Keratinocyte (primary cell): ENCODE measurements at regions not wholly inside any gene's neighbourhood (a gene's known extent, or its start where the extent isn't known, plus 50 kb on each side); places are given as distances from the start of the nearest gene placed in this dataset.

Source experiments
- DNase-seq: peaks from one replicate; pipeline ENCODE4 v3.0.0-alpha.2; 2011; ENCODE audit warnings: low read depth, missing footprints, low spot score
- FAIRE-seq: peaks from 2 replicates; lab custom pipeline; 2011; peaks lifted over from hg19 to GRCh38; lab: Jason Lieb, UNC
- H2AFZ ChIP-seq: 2 replicates; pipeline ENCODE4 v1.6.0; 2012; ENCODE audit warnings: low read length, control low read depth, inconsistent platforms; ENCODE audit not compliant: control insufficient read depth
- H3K27ac ChIP-seq: 2 replicates; pipeline ENCODE4 v1.5.1; 2011; ENCODE audit warnings: low read length; ENCODE audit not compliant: control insufficient read depth, insufficient read depth
- H3K27me3 ChIP-seq: 3 replicates; pipeline ENCODE4 v1.6.0; 2011; ENCODE audit warnings: low read length; ENCODE audit not compliant: control insufficient read depth, insufficient read depth; ENCODE audit errors: extremely low read depth
- H3K36me3 ChIP-seq, 2 experiments: 2 replicates in 1 of 2; 3 replicates in 1 of 2; pipeline ENCODE4 v1.5.1; 2011; ENCODE audit warnings: low read length in 2 of 2, mild to moderate bottlenecking in 1 of 2; ENCODE audit not compliant: control insufficient read depth in 2 of 2, insufficient read depth in 2 of 2; ENCODE audit errors: extremely low read depth in 1 of 2
- H3K4me1 ChIP-seq: 3 replicates; pipeline ENCODE4 v1.5.1; 2011; ENCODE audit warnings: low read length; ENCODE audit not compliant: control insufficient read depth, insufficient read depth; ENCODE audit errors: extremely low read depth
- H3K4me2 ChIP-seq: 3 replicates; pipeline ENCODE4 v1.6.0; 2011; ENCODE audit warnings: low read depth, low read length; ENCODE audit not compliant: control insufficient read depth, insufficient read depth; ENCODE audit errors: extremely low read depth
- H3K4me3 ChIP-seq, 3 experiments: fragments of 200-600 bp in 1 of 3; sonication (generic) in 1 of 3; 2 replicates in 2 of 3; 3 replicates in 1 of 3; pipeline ENCODE4 v1.5.1; 2011 to 2016; ENCODE audit warnings: low read length in 3 of 3, mild to moderate bottlenecking in 3 of 3, control low read depth in 2 of 3, inconsistent platforms in 1 of 3, low read depth in 1 of 3, mixed read lengths in 1 of 3, mixed run types in 1 of 3, moderate library complexity in 1 of 3; ENCODE audit not compliant: control insufficient read depth in 2 of 3, insufficient read depth in 2 of 3; ENCODE audit errors: extremely low read depth in 1 of 3
- H3K79me2 ChIP-seq: 2 replicates; pipeline ENCODE4 v1.6.0; 2012; ENCODE audit warnings: low read length; ENCODE audit not compliant: control insufficient read depth, insufficient read depth
- H3K9ac ChIP-seq: 3 replicates; pipeline ENCODE4 v1.6.0; 2011; ENCODE audit warnings: low read length; ENCODE audit not compliant: control insufficient read depth, insufficient read depth; ENCODE audit errors: extremely low read depth
- H3K9me1 ChIP-seq: 3 replicates; pipeline ENCODE4 v1.6.0; 2011; ENCODE audit warnings: low read length; ENCODE audit not compliant: control insufficient read depth, insufficient read depth; ENCODE audit errors: extremely low read depth
- H3K9me3 ChIP-seq: 2 replicates; pipeline ENCODE4 v1.5.1; 2012; ENCODE audit warnings: low read depth, low read length; ENCODE audit not compliant: control insufficient read depth
- H4K20me1 ChIP-seq: 3 replicates; pipeline ENCODE4 v1.6.0; 2011; ENCODE audit warnings: low read length; ENCODE audit not compliant: control insufficient read depth, insufficient read depth; ENCODE audit errors: extremely low read depth
- EZH2 ChIP-seq: IDR thresholded peaks from one replicate; pipeline ENCODE4 v1.6.1; 2012; ENCODE audit warnings: inconsistent platforms, mild to moderate bottlenecking, low read length, moderate library complexity
- dilution Hi-C: fragments of 300-500 bp; cut with MboI; formaldehyde crosslinking; loops from one replicate; pipeline ENCODE4 v1.7.0; 2020; ENCODE audit warnings: low sequenced_read_pairs; ENCODE audit not compliant: extremely low pct_ligation_motif_present
- TF ChIP-seq, protein P1 (sequence below), 3 experiments: IDR thresholded peaks in 1 of 3; conservative IDR thresholded peaks in 1 of 3; optimal IDR thresholded peaks in 1 of 3; 2 replicates in 2 of 3; 3 replicates in 1 of 3; pipeline versions ENCODE3 to v1.5.1; 2011; ENCODE audit warnings: low read length in 3 of 3, mild to moderate bottlenecking in 3 of 3, moderate library complexity in 2 of 3, control low read depth in 1 of 3, inconsistent platforms in 1 of 3; ENCODE audit not compliant: insufficient read depth in 2 of 3; ENCODE audit errors: extremely low read depth in 1 of 3

DNA sequence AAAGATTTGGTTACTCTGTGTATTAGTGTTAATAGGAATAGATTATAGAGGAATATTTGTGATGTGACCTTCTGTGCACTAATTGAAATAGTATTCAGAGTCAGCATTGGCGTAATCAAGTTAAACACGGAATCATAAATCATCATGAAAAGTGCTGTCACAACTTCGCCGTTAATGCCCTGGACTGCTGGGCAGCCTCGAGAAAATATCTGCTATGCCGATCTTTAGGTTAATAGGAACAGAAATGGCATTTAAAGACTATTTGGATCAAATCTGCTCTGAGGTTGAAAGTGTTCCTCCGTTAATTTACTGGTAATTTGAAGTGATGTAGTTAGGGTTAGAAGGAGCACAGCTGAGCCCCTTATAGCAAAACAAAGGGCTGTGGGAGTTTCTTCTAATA is 219.0 kb downstream of the MZT1 start:
- H3K27ac ChIP-seq, result no peak overlapping the region
- TF ChIP-seq EZH2, result no peak
- TF ChIP-seq, protein P1, sequence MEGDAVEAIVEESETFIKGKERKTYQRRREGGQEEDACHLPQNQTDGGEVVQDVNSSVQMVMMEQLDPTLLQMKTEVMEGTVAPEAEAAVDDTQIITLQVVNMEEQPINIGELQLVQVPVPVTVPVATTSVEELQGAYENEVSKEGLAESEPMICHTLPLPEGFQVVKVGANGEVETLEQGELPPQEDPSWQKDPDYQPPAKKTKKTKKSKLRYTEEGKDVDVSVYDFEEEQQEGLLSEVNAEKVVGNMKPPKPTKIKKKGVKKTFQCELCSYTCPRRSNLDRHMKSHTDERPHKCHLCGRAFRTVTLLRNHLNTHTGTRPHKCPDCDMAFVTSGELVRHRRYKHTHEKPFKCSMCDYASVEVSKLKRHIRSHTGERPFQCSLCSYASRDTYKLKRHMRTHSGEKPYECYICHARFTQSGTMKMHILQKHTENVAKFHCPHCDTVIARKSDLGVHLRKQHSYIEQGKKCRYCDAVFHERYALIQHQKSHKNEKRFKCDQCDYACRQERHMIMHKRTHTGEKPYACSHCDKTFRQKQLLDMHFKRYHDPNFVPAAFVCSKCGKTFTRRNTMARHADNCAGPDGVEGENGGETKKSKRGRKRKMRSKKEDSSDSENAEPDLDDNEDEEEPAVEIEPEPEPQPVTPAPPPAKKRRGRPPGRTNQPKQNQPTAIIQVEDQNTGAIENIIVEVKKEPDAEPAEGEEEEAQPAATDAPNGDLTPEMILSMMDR (optimal IDR thresholded peaks at IDR 0.05 in 1 of 3, IDR thresholded peaks at IDR 0.05 in 1 of 3, conservative IDR thresholded peaks at IDR 0.05 in 1 of 3; ENCODE audit: extremely low read depth in 1 of 3, insufficient read depth in 2 of 3, low read length in 3 of 3), result no peak
- no peaks in the 10 kb centered on the region for H3K36me3 ChIP-seq
- H3K79me2 ChIP-seq, result no peaks in the 10 kb centered on the region
- dilution Hi-C loops, result no loop called here
- no peaks in the 10 kb centered on the region for H3K27me3 ChIP-seq
- no peak overlapping the region for H3K4me3 ChIP-seq
- H3K4me1 ChIP-seq, result no peaks in the 10 kb centered on the region
- no peak overlapping the region for H3K4me2 ChIP-seq
- no peaks in the 10 kb centered on the region for H3K9me3 ChIP-seq
- DNase-seq, result no peak
- H2AFZ ChIP-seq, result no peak overlapping the region
- no peak for FAIRE-seq
- no peaks in the 10 kb centered on the region for H4K20me1 ChIP-seq
- H3K9ac ChIP-seq, result no peak overlapping the region
- no peaks in the 10 kb centered on the region for H3K9me1 ChIP-seq

DNA sequence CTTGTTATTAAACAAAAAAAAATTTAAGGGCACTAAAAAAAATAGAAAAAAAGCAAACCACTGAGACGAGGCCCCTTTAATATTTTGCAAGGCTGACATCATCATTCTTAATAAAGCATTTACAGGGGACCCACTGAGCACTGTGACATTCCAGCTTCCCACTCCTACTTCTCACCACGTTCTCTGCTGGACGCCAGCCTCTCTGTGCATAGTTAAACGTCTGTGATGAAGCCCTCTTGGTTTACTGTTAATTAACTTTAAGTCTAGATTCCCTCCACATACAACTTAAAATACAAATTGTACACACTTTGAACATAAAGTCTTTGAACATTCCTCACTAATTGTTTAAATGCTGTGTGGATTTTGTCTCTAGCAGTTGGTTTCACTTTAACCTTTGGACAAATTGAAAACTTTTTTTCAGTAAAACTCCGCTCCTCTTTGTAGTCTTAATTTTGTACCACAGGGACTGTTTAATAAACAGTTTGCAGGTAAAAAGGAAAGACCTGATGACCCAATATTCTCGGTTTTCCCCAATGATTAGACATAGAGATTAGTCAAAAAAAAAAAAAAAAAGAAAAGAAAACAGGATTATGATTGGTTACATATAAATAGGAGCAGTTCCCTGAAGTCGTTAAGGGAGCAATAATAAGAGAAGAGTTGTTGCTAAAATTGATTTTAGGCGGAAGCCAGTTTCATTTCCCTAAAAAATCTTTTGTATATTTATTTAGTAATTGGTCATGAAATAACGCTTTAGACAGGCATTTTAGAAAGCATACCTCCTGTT is 219.8 kb downstream of the MZT1 start:
- Histone ChIP-seq H3K9me3 (no peaks in the 10 kb centered on the region), H3K79me2 (no peaks in the 10 kb centered on the region), H3K4me2 (no peak overlapping the region), H4K20me1 (no peaks in the 10 kb centered on the region), H3K36me3 (no peaks in the 10 kb centered on the region), H3K4me3 (no peak overlapping the region), H3K9me1 (no peaks in the 10 kb centered on the region), H3K9ac (no peak overlapping the region), H3K4me1 (no peaks in the 10 kb centered on the region), H2AFZ (no peak overlapping the region), H3K27ac (no peak overlapping the region), H3K27me3 (no peaks in the 10 kb centered on the region)
- FAIRE-seq (no peak), DNase-seq (no peak)
- TF ChIP-seq, protein P1 (optimal IDR thresholded peaks at IDR 0.05 in 1 of 3, IDR thresholded peaks at IDR 0.05 in 1 of 3, conservative IDR thresholded peaks at IDR 0.05 in 1 of 3; ENCODE audit: extremely low read depth in 1 of 3, insufficient read depth in 2 of 3, low read length in 3 of 3), result no peak
- TF ChIP-seq EZH2, result no peak
- dilution Hi-C loops, result no loop called here
